ENCODE measurements at regions not wholly inside any gene's neighbourhood (a gene's known extent, or its start where the extent isn't known, plus 50 kb on each side); places are given as distances from the start of the nearest gene placed in this dataset.

GRCh38 chr6:126722411-126722810, 382.5 kb downstream of the CENPW start:
- Histone ChIP-seq H2AFZ (ENCODE audit: low read length) (no peak overlapping the region), H3K23me2 (ENCODE audit: insufficient read length, low read depth, low read length, poor library complexity, severe bottlenecking) (no peaks in the 10 kb centered on the region), H2BK5ac (ENCODE audit: insufficient read length, low read length) (no peak overlapping the region), H3K27ac (ENCODE audit: insufficient read length, low read depth, low read length) (no peak overlapping the region), H3K79me2 (ENCODE audit: insufficient read depth, low read length) (no peaks in the 10 kb centered on the region), H4K91ac (ENCODE audit: insufficient read length, low read depth, low read length) (no peak overlapping the region), H3K23ac (ENCODE audit: insufficient read length, low read depth, low read length) (no peak overlapping the region), H3K9ac (ENCODE audit: extremely low read depth, insufficient read length, low read length) (no peak overlapping the region), H3K4me1 (ENCODE audit: insufficient read depth, low read length) (no peaks in the 10 kb centered on the region), H4K8ac (replicated peaks; ENCODE audit: insufficient read length, low read depth, low read length) (no peak overlapping the region), H2BK20ac (ENCODE audit: low read depth, low read length, poor library complexity, severe bottlenecking) (no peak overlapping the region), H3T11ph (ENCODE audit: low read length) (no peak overlapping the region), H3K56ac (ENCODE audit: insufficient read length, low read depth, low read length) (no peak overlapping the region), H2BK120ac (ENCODE audit: low read depth, low read length, poor library complexity, severe bottlenecking) (no peak overlapping the region), H3K18ac (ENCODE audit: insufficient read length, low read depth, low read length) (no peak overlapping the region), H2AK5ac (ENCODE audit: insufficient read length, low read length) (no peak overlapping the region), H2BK15ac (ENCODE audit: low read depth, low read length) (no peak overlapping the region), H3K4ac (ENCODE audit: low read depth, low read length) (no peak overlapping the region), H4K5ac (ENCODE audit: insufficient read length, low read depth, low read length) (no peak overlapping the region), H3K27me3 (ENCODE audit: insufficient read depth, low read length) (no peaks in the 10 kb centered on the region), H3K9me3 (ENCODE audit: control insufficient read depth, low read depth, low read length) (no peaks in the 10 kb centered on the region), H4K20me1 (ENCODE audit: control insufficient read depth, insufficient read depth, insufficient read length) (no peaks in the 10 kb centered on the region), H2BK12ac (ENCODE audit: insufficient read length, low read depth, low read length) (no peak overlapping the region), H3K4me2 (ENCODE audit: insufficient read depth, insufficient read length, low read length) (no peak overlapping the region), H3K14ac (ENCODE audit: insufficient read depth, low read length) (no peak overlapping the region), H3K79me1 (ENCODE audit: insufficient read depth, low read depth, low read length, poor library complexity, severe bottlenecking) (no peaks in the 10 kb centered on the region)
- Mint-ChIP-seq H3K9me3 (peaks cover 12 to 16% of the 10 kb centered on the region in 2 experiments), H3K27me3 (ENCODE audit: low read depth) (no peaks in the 10 kb centered on the region), H3K4me3 (no peak overlapping the region), H3K27ac (no peak overlapping the region), H3K36me3 (ENCODE audit: insufficient read depth in 1 of 3, low read depth in 3 of 3) (peaks cover 2 to 19% (median 2%) of the 10 kb centered on the region in 3 experiments; a peak in 6 of 7 replicates), H3K4me1 (no peaks in the 10 kb centered on the region)
- DNase-seq, result no peak
- TF ChIP-seq, protein P1, sequence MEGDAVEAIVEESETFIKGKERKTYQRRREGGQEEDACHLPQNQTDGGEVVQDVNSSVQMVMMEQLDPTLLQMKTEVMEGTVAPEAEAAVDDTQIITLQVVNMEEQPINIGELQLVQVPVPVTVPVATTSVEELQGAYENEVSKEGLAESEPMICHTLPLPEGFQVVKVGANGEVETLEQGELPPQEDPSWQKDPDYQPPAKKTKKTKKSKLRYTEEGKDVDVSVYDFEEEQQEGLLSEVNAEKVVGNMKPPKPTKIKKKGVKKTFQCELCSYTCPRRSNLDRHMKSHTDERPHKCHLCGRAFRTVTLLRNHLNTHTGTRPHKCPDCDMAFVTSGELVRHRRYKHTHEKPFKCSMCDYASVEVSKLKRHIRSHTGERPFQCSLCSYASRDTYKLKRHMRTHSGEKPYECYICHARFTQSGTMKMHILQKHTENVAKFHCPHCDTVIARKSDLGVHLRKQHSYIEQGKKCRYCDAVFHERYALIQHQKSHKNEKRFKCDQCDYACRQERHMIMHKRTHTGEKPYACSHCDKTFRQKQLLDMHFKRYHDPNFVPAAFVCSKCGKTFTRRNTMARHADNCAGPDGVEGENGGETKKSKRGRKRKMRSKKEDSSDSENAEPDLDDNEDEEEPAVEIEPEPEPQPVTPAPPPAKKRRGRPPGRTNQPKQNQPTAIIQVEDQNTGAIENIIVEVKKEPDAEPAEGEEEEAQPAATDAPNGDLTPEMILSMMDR (conservative IDR thresholded peaks at IDR 0.05), result no peak
- WGBS (ENCODE audit: extremely low coverage, insufficient read length, low lambda C conversion rate), result no CpG with 5 or more reads among the region's 2 CpGs

Data from H9 (cell line).